ENCODE measurements at regions not wholly inside any gene's neighbourhood (a gene's known extent, or its start where the extent isn't known, plus 50 kb on each side); places are given as distances from the start of the nearest gene placed in this dataset.

DNA sequence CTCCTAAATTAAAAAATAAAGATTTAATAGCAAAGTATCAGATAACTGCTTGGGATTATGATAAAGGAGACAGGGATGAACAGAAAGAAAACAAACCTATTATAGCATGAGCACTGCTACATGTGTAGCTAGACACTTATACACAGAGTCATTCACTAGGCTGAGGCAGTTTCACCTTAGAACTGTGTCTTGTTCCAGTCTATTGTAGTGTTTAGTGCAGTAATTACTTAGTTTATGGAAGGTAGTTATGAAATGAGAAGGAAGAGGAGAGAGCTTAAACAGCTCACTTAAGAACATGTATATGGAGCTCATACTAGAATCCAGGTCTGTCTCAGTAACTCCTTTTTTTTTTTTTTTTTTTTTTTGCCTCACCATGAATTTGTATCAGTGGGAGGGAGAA is 441.4 kb downstream of the PDCD6IP start:
- no peak for DNase-seq (ENCODE audit: low spot score)

- DNase-seq (ENCODE audit: low spot score), result no peak
Measured at GRCh38 chr3:34247401-34247800, 449.0 kb downstream of the PDCD6IP start.

GRCh38 chr3:34248352-34248751 is 449.9 kb downstream of the PDCD6IP start:
- no peak for DNase-seq (ENCODE audit: low spot score)

GRCh38 chr3:34254285-34254684 is 455.9 kb downstream of the PDCD6IP start:
- no peak for DNase-seq (ENCODE audit: low spot score)

GRCh38 chr3:34256021-34256420 is 457.6 kb downstream of the PDCD6IP start:
- no peak for DNase-seq (ENCODE audit: low spot score)

DNA sequence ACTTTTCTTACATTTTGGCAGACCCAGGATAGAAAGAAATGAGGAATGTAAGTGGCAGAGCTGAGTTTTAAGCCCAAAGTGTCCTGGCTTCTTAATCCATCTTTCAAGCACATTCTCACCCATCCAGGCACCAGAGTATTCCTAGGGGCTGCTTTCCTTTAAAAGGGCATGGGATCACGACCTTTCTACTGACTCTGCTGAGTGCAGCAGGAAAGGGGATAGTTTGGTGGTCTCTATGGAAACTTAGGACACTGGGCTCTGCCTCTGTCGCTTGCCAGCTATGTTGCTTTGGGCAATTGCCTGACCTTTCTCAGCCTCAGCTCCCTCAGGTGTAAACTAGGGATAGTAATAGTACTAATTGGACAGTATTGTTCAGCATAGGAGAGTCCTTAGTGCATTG is 458.4 kb downstream of the PDCD6IP start:
- DNase-seq (ENCODE audit: low spot score), result no peak

DNA sequence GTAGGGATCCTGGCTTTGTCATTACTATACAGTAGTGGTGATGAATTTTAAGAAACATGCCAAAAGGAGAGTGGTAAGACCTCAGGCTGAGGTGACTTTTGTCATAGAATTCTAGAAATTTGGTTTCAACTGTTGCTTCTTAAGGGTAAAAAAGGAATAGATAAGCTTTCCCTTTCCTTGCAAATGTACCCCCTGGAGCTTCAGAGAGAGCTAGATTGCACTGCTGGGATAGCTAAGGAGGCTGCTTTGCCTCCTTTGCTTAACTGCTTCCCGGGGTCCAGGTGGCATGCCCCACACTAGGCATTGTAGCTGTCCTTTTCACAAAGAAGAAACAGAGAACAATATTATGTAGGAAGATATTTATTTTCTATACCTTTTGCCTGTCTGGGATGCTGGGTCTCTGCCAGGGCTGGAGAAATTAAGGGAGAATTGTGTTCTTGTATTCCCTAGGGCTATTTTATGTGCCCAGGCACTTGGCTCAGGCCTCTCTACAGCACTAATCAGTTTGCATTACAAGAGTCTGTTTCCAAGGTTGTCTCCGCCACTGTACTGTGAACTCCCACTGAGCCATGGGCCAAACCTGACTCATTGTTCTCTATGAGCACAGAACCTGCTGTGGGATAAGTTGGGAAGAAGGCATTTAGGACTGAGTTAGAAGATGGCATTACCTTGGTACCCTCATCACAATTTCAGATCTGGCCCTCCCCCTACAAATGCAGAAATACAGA is 460.0 kb downstream of the PDCD6IP start:
- DNase-seq (ENCODE audit: low spot score), result no peak

- DNase-seq (ENCODE audit: low spot score), result peak; percentile 41
Measured at GRCh38 chr3:34260271-34261000, 462.0 kb downstream of the PDCD6IP start.

- no peak for DNase-seq (ENCODE audit: low spot score)
Measured at GRCh38 chr3:34261001-34261385, 462.6 kb downstream of the PDCD6IP start.

DNA sequence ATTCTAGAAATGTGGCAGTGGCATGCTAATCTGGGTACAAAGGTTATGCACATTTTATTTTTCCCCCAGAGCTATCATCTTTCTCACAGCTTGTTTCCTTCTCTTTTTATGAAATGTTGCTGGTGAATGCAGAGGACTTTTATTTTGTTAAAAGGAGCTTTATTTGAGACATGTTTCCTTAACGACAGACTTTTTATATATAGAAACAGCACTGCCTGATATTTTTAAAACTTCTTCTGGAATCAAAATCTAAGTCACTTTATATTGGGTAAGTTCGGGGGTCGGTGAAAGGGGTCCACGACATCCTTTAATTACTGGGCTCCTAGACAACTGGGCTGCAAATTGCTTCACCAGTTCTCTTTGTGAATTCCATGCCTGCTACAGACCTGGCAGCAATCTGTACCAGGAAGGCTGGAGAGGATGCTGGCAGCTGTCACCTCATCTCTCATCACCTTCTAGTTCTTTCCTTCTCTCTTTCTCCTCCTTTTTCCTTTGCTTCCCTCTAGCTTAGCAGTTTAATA is 464.7 kb downstream of the PDCD6IP start:
- DNase-seq (ENCODE audit: low spot score), result no peak

GRCh38 chr3:34264337-34265041 is 466.1 kb downstream of the PDCD6IP start:
- DNase-seq (ENCODE audit: low spot score), result no peak

DNA sequence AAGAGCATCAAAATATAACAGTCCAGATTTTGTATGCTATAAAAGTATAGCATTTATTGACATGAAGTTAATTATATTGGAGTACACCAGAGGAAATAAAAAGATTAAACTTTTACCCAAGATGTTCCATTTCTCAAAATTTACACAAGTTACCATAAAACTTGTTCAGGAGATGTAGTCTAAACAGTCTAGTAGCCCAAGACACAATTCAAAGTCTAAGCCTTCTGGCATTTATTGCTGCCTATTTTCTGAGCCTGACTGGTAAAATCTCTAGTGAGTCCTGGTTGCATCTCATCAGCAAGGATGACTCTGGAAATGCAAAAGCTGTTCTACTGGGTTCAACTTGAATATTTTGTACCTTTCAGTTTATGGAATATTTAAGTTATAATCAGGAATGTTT is 468.7 kb downstream of the PDCD6IP start:
- no peak for DNase-seq (ENCODE audit: low spot score)

- DNase-seq (ENCODE audit: low spot score), result peak; percentile 10
Measured at GRCh38 chr3:34268032-34268709, 469.7 kb downstream of the PDCD6IP start.

GRCh38 chr3:34275811-34276210 is 477.4 kb downstream of the PDCD6IP start:
- DNase-seq (ENCODE audit: low spot score), result no peak

DNA sequence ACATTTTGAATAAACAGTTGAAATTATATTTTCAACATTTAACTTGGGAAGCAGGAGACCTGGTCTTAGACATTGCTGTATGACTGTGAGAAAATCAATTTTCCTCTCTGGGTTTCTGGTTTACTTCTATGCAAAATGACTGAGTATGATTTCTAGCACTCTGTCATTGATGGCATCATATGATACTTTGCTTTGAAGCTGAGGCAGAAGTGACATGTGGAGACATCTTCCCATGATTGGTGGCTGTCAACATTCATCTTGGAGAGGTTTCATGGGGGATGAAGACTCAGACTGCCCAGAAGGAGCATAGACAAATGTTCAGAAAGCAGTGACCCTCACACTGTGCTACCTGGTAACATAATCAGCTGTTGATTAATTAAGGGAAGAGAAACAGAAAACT is 477.9 kb downstream of the PDCD6IP start:
- no peak for DNase-seq (ENCODE audit: low spot score)

DNA sequence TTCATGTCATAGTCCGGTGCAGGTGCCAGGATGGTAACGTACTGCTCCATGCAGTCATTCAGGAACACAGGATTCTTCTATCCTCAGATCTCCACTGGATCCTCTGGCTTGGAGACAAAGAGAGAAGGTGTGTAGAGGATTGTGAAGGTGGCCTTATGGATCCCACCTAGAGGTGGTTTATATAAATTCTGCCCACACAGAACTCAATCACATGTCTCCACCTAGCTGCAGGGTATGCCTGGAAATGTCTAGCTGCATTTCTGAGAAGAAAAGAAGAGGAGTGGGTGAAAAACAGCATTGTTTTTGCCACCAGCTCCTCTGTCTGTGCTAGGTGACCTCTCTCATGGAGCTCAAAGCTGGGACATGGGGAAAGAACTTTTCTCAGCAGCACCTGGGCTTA is 478.7 kb downstream of the PDCD6IP start:
- no peak for DNase-seq (ENCODE audit: low spot score)

DNA sequence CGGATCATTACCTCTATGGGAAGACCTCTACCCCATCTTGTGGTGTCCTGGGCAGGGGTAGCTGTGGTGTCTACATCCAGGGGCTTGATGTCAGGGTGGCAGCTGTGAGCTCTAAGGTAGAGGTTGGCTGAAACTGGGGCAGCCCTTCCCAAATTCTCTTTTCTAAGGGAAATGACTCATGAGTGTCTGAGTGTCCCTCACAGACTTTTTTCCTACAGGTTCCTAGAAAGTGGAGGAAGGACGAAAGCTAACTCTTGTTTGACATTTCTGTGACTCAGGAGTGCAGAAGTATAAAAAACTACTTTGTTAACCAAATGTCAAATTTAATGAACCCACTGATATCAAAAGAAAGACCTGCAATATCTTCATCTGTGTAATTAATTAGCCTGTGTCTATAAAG is 481.5 kb downstream of the PDCD6IP start:
- no peak for DNase-seq (ENCODE audit: low spot score)

DNA sequence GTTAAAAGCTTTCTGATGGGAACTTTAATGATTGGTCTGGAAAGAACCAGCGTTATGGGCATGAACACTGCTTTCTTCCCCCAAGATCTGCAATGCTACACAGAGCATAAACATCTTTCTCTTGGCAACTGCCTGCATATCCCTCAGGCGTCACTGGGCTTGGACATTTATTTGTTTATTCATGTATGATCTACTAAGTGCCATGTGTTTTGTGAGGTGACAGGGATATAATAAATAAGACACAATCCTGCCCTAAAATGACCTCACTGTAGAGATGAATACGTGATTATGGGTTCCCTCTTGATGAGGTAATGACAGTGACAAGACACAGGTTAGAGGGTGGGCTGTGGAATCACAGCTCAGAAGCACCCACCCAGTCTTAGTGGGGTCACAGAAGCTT is 485.3 kb downstream of the PDCD6IP start:
- no peak for DNase-seq (ENCODE audit: low spot score)

DNA sequence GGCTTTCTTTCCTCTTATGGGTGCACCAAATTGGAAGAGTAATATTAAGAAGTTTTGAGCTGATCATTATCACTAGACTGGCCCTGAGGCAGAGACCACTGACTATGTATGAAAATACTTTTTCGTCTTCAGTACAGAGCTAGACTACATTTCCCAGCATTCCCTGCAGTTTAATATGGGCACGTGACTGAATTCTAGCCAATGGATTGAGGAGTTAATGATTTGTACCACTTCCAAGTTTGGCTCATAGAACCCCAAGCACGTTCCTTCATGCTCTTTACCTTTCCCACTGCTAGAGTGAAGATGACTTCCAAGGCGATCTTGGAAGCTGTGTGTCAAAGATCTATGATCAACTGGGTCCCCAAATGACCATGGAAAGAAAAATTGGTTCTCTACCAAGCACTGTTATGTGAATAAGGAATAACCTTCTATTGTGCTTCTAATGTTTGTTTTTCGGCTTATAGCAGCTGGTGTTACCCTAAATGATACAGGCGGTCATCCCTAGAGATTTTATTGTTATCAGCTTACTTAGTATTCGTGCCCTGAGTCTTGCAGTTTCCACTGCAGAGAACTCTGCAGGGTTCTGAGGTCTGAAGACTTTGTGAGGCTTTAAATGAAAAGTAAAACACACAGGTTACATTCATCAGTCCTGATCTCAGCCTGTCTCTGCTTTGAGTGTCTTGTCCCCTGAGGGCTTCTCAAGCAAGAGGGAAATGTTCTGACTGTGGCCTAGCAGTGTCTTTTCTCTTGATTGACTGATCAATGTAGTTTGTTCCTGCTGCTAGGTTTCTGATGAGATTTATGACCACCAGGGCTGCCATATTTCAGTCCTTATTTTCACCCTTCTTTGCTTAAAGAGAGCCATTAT is 486.8 kb downstream of the PDCD6IP start:
- no peak for DNase-seq (ENCODE audit: low spot score)

DNA sequence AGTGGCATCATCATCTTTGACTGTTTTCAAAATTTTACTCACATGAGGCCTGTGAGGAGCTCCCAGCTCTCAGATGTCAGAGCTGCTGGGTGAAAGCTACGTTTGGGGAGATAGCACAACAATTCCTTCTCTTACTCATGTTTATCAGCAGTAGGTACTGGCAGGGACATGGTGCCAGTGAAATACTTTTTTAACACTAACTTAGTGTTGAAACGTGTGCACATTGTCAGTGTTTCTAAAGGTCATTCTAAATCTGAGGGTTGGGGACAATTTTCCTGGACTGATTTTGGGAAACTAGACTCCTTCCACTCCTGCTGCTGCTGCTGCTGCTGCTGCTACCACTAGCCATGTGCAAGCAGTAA is 487.4 kb downstream of the PDCD6IP start:
- no peak for DNase-seq (ENCODE audit: low spot score)

GRCh38 chr3:34292605-34293300 is 494.3 kb downstream of the PDCD6IP start:
- no peak for DNase-seq (ENCODE audit: low spot score)
